ENCODE measurements at regions not wholly inside any gene's neighbourhood (a gene's known extent, or its start where the extent isn't known, plus 50 kb on each side); places are given as distances from the start of the nearest gene placed in this dataset.

GRCh38 chr2:41595240-41595639 is 452.6 kb upstream of the PKDCC start:
- TF ChIP-seq CTCF (IDR thresholded peaks at IDR 0.05) (no peak), EP300 (IDR thresholded peaks at IDR 0.05) (no peak), POLR2A (IDR thresholded peaks at IDR 0.05) (no peak)
- DNase-seq: no peak
- peaks cover 5% of the 10 kb centered on the region for H3K4me1 ChIP-seq (ENCODE audit: insufficient read depth)
- no peaks in the 10 kb centered on the region for H3K36me3 ChIP-seq
- intact Hi-C loops (cut with DNase I): no loop called here
- no peaks in the 10 kb centered on the region for H3K9me3 ChIP-seq
- no peak overlapping the region for H3K27ac ChIP-seq
- 32 to 53% (median 46%) methylated on average over 1 of the region's 1 CpG for WGBS, 3 donors
- H3K4me3 ChIP-seq: no peak overlapping the region
- H3K27me3 ChIP-seq: no peaks in the 10 kb centered on the region

GRCh38 chr2:41597680-41598079 is 450.1 kb upstream of the PKDCC start:
- intact Hi-C loops (cut with DNase I): no loop called here
- Histone ChIP-seq H3K4me1 (ENCODE audit: insufficient read depth) (peaks cover 5% of the 10 kb centered on the region), H3K27me3 (no peaks in the 10 kb centered on the region), H3K4me3 (no peak overlapping the region), H3K9me3 (no peaks in the 10 kb centered on the region), H3K36me3 (no peaks in the 10 kb centered on the region), H3K27ac (no peak overlapping the region)
- 68 to 70% (median 69%) methylated on average over 2 of the region's 2 CpGs for WGBS, 3 donors
- no peak for DNase-seq
- TF ChIP-seq POLR2A (IDR thresholded peaks at IDR 0.05) (no peak), EP300 (IDR thresholded peaks at IDR 0.05) (no peak), CTCF (IDR thresholded peaks at IDR 0.05) (no peak)

GRCh38 chr2:41598161-41598894 is 449.5 kb upstream of the PKDCC start:
- intact Hi-C loops (cut with DNase I): no loop called here
- peaks cover 5% of the 10 kb centered on the region for H3K4me1 ChIP-seq (ENCODE audit: insufficient read depth)
- WGBS, 3 donors: 11 to 16% (median 13%) methylated on average over 5 of the region's 5 CpGs
- H3K9me3 ChIP-seq: no peaks in the 10 kb centered on the region
- TF ChIP-seq EP300 (IDR thresholded peaks at IDR 0.05) (no peak), CTCF (IDR thresholded peaks at IDR 0.05) (no peak), POLR2A (IDR thresholded peaks at IDR 0.05) (no peak)
- peak overlapping the region in 1 of 2 donors; percentile 19 for H3K27ac ChIP-seq
- no peaks in the 10 kb centered on the region for H3K27me3 ChIP-seq
- H3K4me3 ChIP-seq: no peak overlapping the region
- no peaks in the 10 kb centered on the region for H3K36me3 ChIP-seq
- DNase-seq: peak in 1 of 5 donors; percentile 18

DNA sequence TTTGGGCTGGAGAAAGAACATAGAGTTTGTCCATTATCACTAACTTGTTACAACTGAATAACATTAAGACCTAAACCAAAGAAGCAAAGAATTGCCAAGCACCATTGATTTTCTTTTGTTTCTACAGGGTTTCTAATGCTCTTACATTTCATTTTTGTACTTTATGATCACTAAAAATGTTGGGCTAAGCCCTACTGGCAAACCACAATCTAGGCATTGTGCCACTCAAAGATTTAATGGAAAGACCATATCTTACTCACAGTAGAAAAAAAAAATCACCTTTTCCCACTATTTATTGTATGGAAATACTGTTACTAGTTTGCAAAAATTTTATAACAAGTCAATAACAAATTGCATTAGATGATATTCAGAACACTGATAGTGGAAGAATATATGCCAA is 447.4 kb upstream of the PKDCC start:
- Histone ChIP-seq H3K27me3 (no peaks in the 10 kb centered on the region), H3K4me1 (ENCODE audit: insufficient read depth) (peaks cover 5% of the 10 kb centered on the region), H3K27ac (no peak overlapping the region), H3K36me3 (no peaks in the 10 kb centered on the region), H3K9me3 (no peaks in the 10 kb centered on the region), H3K4me3 (no peak overlapping the region)
- intact Hi-C loops (cut with DNase I): no loop called here
- no peak for DNase-seq
- TF ChIP-seq EP300 (IDR thresholded peaks at IDR 0.05): no peak
- no peak for TF ChIP-seq CTCF (IDR thresholded peaks at IDR 0.05)
- TF ChIP-seq POLR2A (IDR thresholded peaks at IDR 0.05): no peak
